ENCODE measurements at regions not wholly inside any gene's neighbourhood (a gene's known extent, or its start where the extent isn't known, plus 50 kb on each side); places are given as distances from the start of the nearest gene placed in this dataset.

GRCh38 chr10:78896159-78896928 is 172.4 kb upstream of the ZMIZ1 start:
- no peak for TF ChIP-seq POLR2AphosphoS5 (IDR thresholded peaks at IDR 0.05; ENCODE audit: low read depth, low read length)
- TF ChIP-seq REST (IDR thresholded peaks at IDR 0.05; ENCODE audit: insufficient read depth in 1 of 2, low read depth in 2 of 2, low read length in 2 of 2): no peak
